Tibial nerve (tissue), 4 donors: ENCODE measurements at regions not wholly inside any gene's neighbourhood (a gene's known extent, or its start where the extent isn't known, plus 50 kb on each side); places are given as distances from the start of the nearest gene placed in this dataset.
A peak's percentile ranks its signal among the peaks of the same experiment; 100 is the strongest.

Experiments used
- DNase-seq, 2 donors: peaks; one replicate each; pipeline ENCODE4 v3.0.0-alpha.2; 2019; ENCODE audit warnings: low spot score in 2 of 2
- H3K27ac ChIP-seq, 4 donors: fragments of 200-600 bp; sonication (generic) in 3 of 4; one replicate each; pipeline ENCODE4 v1.5.1; 2017 to 2019; ENCODE audit warnings: mild to moderate bottlenecking in 1 of 4
- H3K27me3 ChIP-seq, 2 donors: fragments of 200-600 bp; sonication (generic) in 1 of 2; one replicate each; pipeline versions ENCODE4 v1.5.1 to v1.6.0; 2017 to 2019
- H3K36me3 ChIP-seq, 3 donors: fragments of 200-600 bp; sonication (generic); one replicate each; pipeline ENCODE4 v1.5.1; 2018 to 2019
- H3K4me1 ChIP-seq, 4 donors: fragments of 200-600 bp; sonication (generic) in 3 of 4; one replicate each; pipeline ENCODE4 v1.5.1; 2017 to 2019
- H3K4me3 ChIP-seq, 4 donors: fragments of 200-600 bp; sonication (generic) in 3 of 4; one replicate each; pipeline ENCODE4 v1.5.1; 2017 to 2019; ENCODE audit warnings: mild to moderate bottlenecking in 1 of 4, moderate library complexity in 1 of 4
- H3K9me3 ChIP-seq, 4 donors: fragments of 200-600 bp; sonication (generic) in 3 of 4; one replicate each; pipeline ENCODE4 v1.5.1; 2017 to 2019
- CTCF ChIP-seq, 5 experiments: fragments of 200-600 bp in 3 of 5; fragments of 450-650 bp in 2 of 5; sonication (generic) in 3 of 5; IDR thresholded peaks; one replicate each; pipeline ENCODE4 v1.5.1; 2016 to 2019; ENCODE audit warnings: antibody characterized with exemption in 5 of 5, mild to moderate bottlenecking in 3 of 5, moderate library complexity in 2 of 5
- EP300 ChIP-seq, 2 donors: sonication (generic); formaldehyde crosslinking; IDR thresholded peaks; one replicate each; pipeline ENCODE4 v1.6.1; 2017; ENCODE audit warnings: antibody characterized with exemption in 2 of 2, mild to moderate bottlenecking in 1 of 2
- POLR2A ChIP-seq, 2 donors: fragments of 450-650 bp; IDR thresholded peaks; one replicate each; pipeline ENCODE4 v1.6.1; 2017; ENCODE audit warnings: antibody characterized with exemption in 2 of 2, mild to moderate bottlenecking in 2 of 2, moderate library complexity in 2 of 2
- WGBS, 2 donors: methylation state at CpG; one replicate each; pipeline ENCODE4 v1.1.5; 2018; 5-methylcytosine and 5-hydroxymethylcytosine counted together

GRCh38 chrX:17291171-17291900, 83.7 kb upstream of the NHS start:
- TF ChIP-seq CTCF (IDR thresholded peaks at IDR 0.05): no peak
- no peak for TF ChIP-seq EP300 (IDR thresholded peaks at IDR 0.05)
- no peak for TF ChIP-seq POLR2A (IDR thresholded peaks at IDR 0.05)
- no peaks in the 10 kb centered on the region for H3K4me1 ChIP-seq
- 60 to 66% methylated on average over 2 of the region's 2 CpGs for WGBS, 2 donors
- no peaks in the 10 kb centered on the region for H3K27me3 ChIP-seq
- H3K9me3 ChIP-seq: no peaks in the 10 kb centered on the region
- no peak for DNase-seq
- H3K36me3 ChIP-seq: no peaks in the 10 kb centered on the region
- peak overlapping the region in 1 of 4 donors; percentile 50 for H3K27ac ChIP-seq
- H3K4me3 ChIP-seq: no peak overlapping the region

GRCh38 chrX:17292111-17292527, 82.9 kb upstream of the NHS start:
- Histone ChIP-seq H3K36me3 (no peaks in the 10 kb centered on the region), H3K27me3 (no peaks in the 10 kb centered on the region), H3K9me3 (no peaks in the 10 kb centered on the region), H3K4me1 (no peaks in the 10 kb centered on the region), H3K4me3 (no peak overlapping the region), H3K27ac (peak overlapping the region in 1 of 4 donors; percentile 50)
- WGBS, 2 donors: 18 to 30% methylated on average over 4 of the region's 4 CpGs
- no peak for DNase-seq
- TF ChIP-seq CTCF (IDR thresholded peaks at IDR 0.05) (no peak), POLR2A (IDR thresholded peaks at IDR 0.05) (no peak), EP300 (IDR thresholded peaks at IDR 0.05) (no peak)

- WGBS, 2 donors: 91% methylated on average over 1 of the region's 1 CpG; no CpG with 5 or more reads in 1 of the 2 donors
- DNase-seq: no peak
- Histone ChIP-seq H3K4me3 (no peak overlapping the region), H3K4me1 (no peaks in the 10 kb centered on the region), H3K27ac (no peak overlapping the region), H3K27me3 (no peaks in the 10 kb centered on the region), H3K36me3 (no peaks in the 10 kb centered on the region), H3K9me3 (no peaks in the 10 kb centered on the region)
- TF ChIP-seq CTCF (IDR thresholded peaks at IDR 0.05): no peak
- no peak for TF ChIP-seq EP300 (IDR thresholded peaks at IDR 0.05)
- TF ChIP-seq POLR2A (IDR thresholded peaks at IDR 0.05): no peak
Observed at GRCh38 chrX:17294561-17294960, 80.4 kb upstream of the NHS start.

- Histone ChIP-seq H3K27ac (no peak overlapping the region), H3K9me3 (no peaks in the 10 kb centered on the region), H3K4me3 (no peak overlapping the region), H3K36me3 (no peaks in the 10 kb centered on the region), H3K4me1 (no peaks in the 10 kb centered on the region), H3K27me3 (no peaks in the 10 kb centered on the region)
- 50 to 63% methylated on average over 1 of the region's 1 CpG for WGBS, 2 donors
- no peak for DNase-seq
- no peak for TF ChIP-seq CTCF (IDR thresholded peaks at IDR 0.05)
- no peak for TF ChIP-seq POLR2A (IDR thresholded peaks at IDR 0.05)
- no peak for TF ChIP-seq EP300 (IDR thresholded peaks at IDR 0.05)
Observed at GRCh38 chrX:17295791-17296190, 79.2 kb upstream of the NHS start.

GRCh38 chrX:17298564-17298963, 76.4 kb upstream of the NHS start:
- Histone ChIP-seq H3K27me3 (no peaks in the 10 kb centered on the region), H3K9me3 (no peaks in the 10 kb centered on the region), H3K36me3 (no peaks in the 10 kb centered on the region), H3K4me1 (no peaks in the 10 kb centered on the region), H3K27ac (peak overlapping the region in 2 of 4 donors; percentile 9 to 33), H3K4me3 (peak overlapping the region in 1 of 4 donors; percentile 32)
- no peak for TF ChIP-seq POLR2A (IDR thresholded peaks at IDR 0.05)
- TF ChIP-seq EP300 (IDR thresholded peaks at IDR 0.05): no peak
- TF ChIP-seq CTCF (IDR thresholded peaks at IDR 0.05): no peak
- WGBS, 2 donors: 81 to 91% methylated on average over 1 of the region's 1 CpG
- DNase-seq: no peak
